Cardiac muscle cell (in vitro differentiated cells and primary cell): ENCODE measurements at regions not wholly inside any gene's neighbourhood (a gene's known extent, or its start where the extent isn't known, plus 50 kb on each side); places are given as distances from the start of the nearest gene placed in this dataset.

Experiments used
- DNase-seq, 2 donors: peaks; one replicate each; pipeline versions ENCODE4 v3.0.0 to v3.0.0-alpha.2; 2010 to 2017; ENCODE audit warnings: low read depth in 1 of 2, low spot score in 1 of 2
- H3K27ac ChIP-seq: fragments of 200-600 bp; sonication (generic); 2 replicates; pipeline ENCODE4 v1.5.1; 2016
- H3K27me3 ChIP-seq: fragments of 200-600 bp; sonication (generic); 2 replicates; pipeline ENCODE4 v1.6.0; 2016; ENCODE audit warnings: control low read depth
- H3K36me3 ChIP-seq: fragments of 200-600 bp; sonication (generic); 2 replicates; pipeline ENCODE4 v1.5.1; 2016; ENCODE audit warnings: control low read depth
- H3K4me1 ChIP-seq: fragments of 200-600 bp; sonication (generic); 2 replicates; pipeline ENCODE4 v1.8.1; 2017; ENCODE audit warnings: low read depth, mild to moderate bottlenecking, mixed run types
- H3K4me3 ChIP-seq: fragments of 200-600 bp; sonication (generic); 2 replicates; pipeline ENCODE4 v1.5.1; 2016; ENCODE audit warnings: mild to moderate bottlenecking
- H3K9me3 ChIP-seq: fragments of 200-600 bp; sonication (generic); 2 replicates; pipeline ENCODE4 v1.5.1; 2017; ENCODE audit warnings: low read depth, mild to moderate bottlenecking, control low read depth
- CTCF ChIP-seq: IDR thresholded peaks from 2 replicates; pipeline ENCODE4 v1.5.1; 2012; ENCODE audit warnings: low read depth, mild to moderate bottlenecking, low read length

- no peaks in the 10 kb centered on the region for H3K27me3 ChIP-seq
- no peak for DNase-seq
- H3K4me3 ChIP-seq, result no peak overlapping the region
- H3K4me1 ChIP-seq, result no peaks in the 10 kb centered on the region
- H3K27ac ChIP-seq, result no peak overlapping the region
- peaks cover 4% of the 10 kb centered on the region for H3K9me3 ChIP-seq
- no peaks in the 10 kb centered on the region for H3K36me3 ChIP-seq
- TF ChIP-seq CTCF, result no peak
Observed at GRCh38 chr2:238598802-238599530, 172.2 kb downstream of the ASB1 start.

- peaks cover 4% of the 10 kb centered on the region for H3K9me3 ChIP-seq
- H3K27ac ChIP-seq, result no peak overlapping the region
- H3K27me3 ChIP-seq, result no peaks in the 10 kb centered on the region
- H3K4me3 ChIP-seq, result no peak overlapping the region
- no peaks in the 10 kb centered on the region for H3K36me3 ChIP-seq
- no peaks in the 10 kb centered on the region for H3K4me1 ChIP-seq
- no peak for TF ChIP-seq CTCF
- DNase-seq, result no peak
Observed at GRCh38 chr2:238599549-238600505, 173.1 kb downstream of the ASB1 start.

GRCh38 chr2:238600506-238601432 is 174.0 kb downstream of the ASB1 start:
- peaks cover 4% of the 10 kb centered on the region for H3K9me3 ChIP-seq
- no peak overlapping the region for H3K27ac ChIP-seq
- no peaks in the 10 kb centered on the region for H3K4me1 ChIP-seq
- H3K36me3 ChIP-seq, result no peaks in the 10 kb centered on the region
- no peak overlapping the region for H3K4me3 ChIP-seq
- no peaks in the 10 kb centered on the region for H3K27me3 ChIP-seq
- no peak for TF ChIP-seq CTCF
- no peak for DNase-seq

GRCh38 chr2:238601433-238602222 is 174.9 kb downstream of the ASB1 start:
- TF ChIP-seq CTCF, result no peak

More at GRCh38 chr2:238601433-238602222, 174.9 kb downstream of the ASB1 start:
- Histone ChIP-seq H3K27ac (no peak overlapping the region), H3K4me1 (no peaks in the 10 kb centered on the region), H3K4me3 (no peak overlapping the region), H3K27me3 (no peaks in the 10 kb centered on the region), H3K36me3 (no peaks in the 10 kb centered on the region), H3K9me3 (peaks cover 4% of the 10 kb centered on the region)
- DNase-seq, result peak in 1 of 2 donors; percentile 88
